Astrocyte of the spinal cord (primary cell): ENCODE measurements at regions not wholly inside any gene's neighbourhood (a gene's known extent, or its start where the extent isn't known, plus 50 kb on each side); places are given as distances from the start of the nearest gene placed in this dataset.
"Not testable (repeated sequence)": the region's sequence is repeated elsewhere in the genome, so short reads cannot be mapped to it uniquely, and the experiment has no call there.

ENCODE experiments used
- DNase-seq: peaks from one replicate; pipeline ENCODE4 v3.0.0; 2011; ENCODE audit warnings: low read depth, low spot score
- H3K4me3 ChIP-seq: 2 replicates; pipeline ENCODE4 v1.5.1; 2011; ENCODE audit warnings: low read depth, mild to moderate bottlenecking, low read length, moderate library complexity
- CTCF ChIP-seq: IDR thresholded peaks from 2 replicates; pipeline ENCODE4 v1.5.1; 2012; ENCODE audit warnings: low read depth, mild to moderate bottlenecking, low read length, inconsistent platforms
- in situ Hi-C: cut with HindIII; loops from 2 replicates; pipeline ENCODE4 v1.10.0; 2017; ENCODE audit warnings: low sequenced_read_pairs

GRCh38 chr11:122594986-122595645 is 60.4 kb upstream of the UBASH3B start:
- TF ChIP-seq CTCF, result no peak
- in situ Hi-C loops, result no loop called here
- no peak for DNase-seq
- H3K4me3 ChIP-seq, result no peak overlapping the region

GRCh38 chr11:122593473-122594420 is 61.8 kb upstream of the UBASH3B start:
- in situ Hi-C loops, result no loop called here
- no peak for DNase-seq
- H3K4me3 ChIP-seq, result no peak overlapping the region
- TF ChIP-seq CTCF, result no peak

- DNase-seq, result no peak
- TF ChIP-seq CTCF, result no peak
- in situ Hi-C loops, result no loop called here
- H3K4me3 ChIP-seq, result no peak overlapping the region
Observed at GRCh38 chr11:122592641-122593040, 62.9 kb upstream of the UBASH3B start.

- TF ChIP-seq CTCF, result no peak
- H3K4me3 ChIP-seq, result no peak overlapping the region
- no peak for DNase-seq
- in situ Hi-C loops, result no loop called here
Observed at GRCh38 chr11:122584670-122585069, 70.9 kb upstream of the UBASH3B start.

- DNase-seq, H3K4me3 ChIP-seq, in situ Hi-C loops: not testable (repeated sequence)
Observed at GRCh38 chr11:122580071-122580470, 75.5 kb upstream of the UBASH3B start.

- no peak for TF ChIP-seq CTCF
- in situ Hi-C loops, result no loop called here
Observed at GRCh38 chr11:122578171-122578825, 77.2 kb upstream of the UBASH3B start.

More at GRCh38 chr11:122578171-122578825, 77.2 kb upstream of the UBASH3B start:
- H3K4me3 ChIP-seq, result no peak overlapping the region
- DNase-seq, result no peak
